Activated CD8-positive, alpha-beta T cell treated with anti-CD3 and anti-CD28 coated beads for 36 hours (primary cell): ENCODE measurements at regions not wholly inside any gene's neighbourhood (a gene's known extent, or its start where the extent isn't known, plus 50 kb on each side); places are given as distances from the start of the nearest gene placed in this dataset.

ENCODE experiments used
- ATAC-seq: fragments of 200-7000 bp; cut with Tn5 transposase; one replicate; pipeline ENCODE4 v1.10.0; 2021; ENCODE audit warnings: mild to moderate bottlenecking, moderate library complexity
- CTCF ChIA-PET: fragments of 350-600 bp; sonication (Branson Sonifier 250); formaldehyde crosslinking; loops from one replicate; lab custom pipeline; 2021; ENCODE audit warnings: antibody characterized with exemption; lab: Charles Lee
- POLR2A ChIA-PET: fragments of 350-600 bp; sonication (Branson Sonifier 250); formaldehyde crosslinking; loops from one replicate; lab custom pipeline; 2021; ENCODE audit warnings: antibody characterized with exemption; lab: Charles Lee
- DNase-seq: peaks from one replicate; pipeline ENCODE4 v3.0.0-alpha.2; 2020
- H3K27ac Mint-ChIP-seq: one replicate; pipeline ENCODE4 v1.8.0; 2021; ENCODE audit warnings: mild to moderate bottlenecking, mixed read lengths
- H3K27me3 Mint-ChIP-seq: one replicate; pipeline ENCODE4 v1.8.0; 2021; ENCODE audit warnings: mixed read lengths
- H3K36me3 Mint-ChIP-seq: one replicate; pipeline ENCODE4 v1.8.0; 2021; ENCODE audit warnings: low read depth, mixed read lengths
- H3K4me1 Mint-ChIP-seq: one replicate; pipeline ENCODE4 v1.8.0; 2021; ENCODE audit warnings: low read depth, mixed read lengths
- H3K4me3 Mint-ChIP-seq: one replicate; pipeline ENCODE4 v1.8.0; 2021; ENCODE audit warnings: mild to moderate bottlenecking, moderate library complexity, mixed read lengths
- H3K9me3 Mint-ChIP-seq: one replicate; pipeline ENCODE4 v1.8.0; 2021; ENCODE audit warnings: mixed read lengths
- intact Hi-C: fragments of 100-400 bp; cut with micrococcal nuclease; formaldehyde crosslinking; loops from one replicate; pipeline ENCODE4 v1.10.0; 2022
- TF ChIP-seq, protein P1 (sequence below): fragments of 200-600 bp; IDR thresholded peaks from one replicate; pipeline ENCODE4 v1.8.0; 2022; ENCODE audit warnings: antibody characterized with exemption, mild to moderate bottlenecking

DNA sequence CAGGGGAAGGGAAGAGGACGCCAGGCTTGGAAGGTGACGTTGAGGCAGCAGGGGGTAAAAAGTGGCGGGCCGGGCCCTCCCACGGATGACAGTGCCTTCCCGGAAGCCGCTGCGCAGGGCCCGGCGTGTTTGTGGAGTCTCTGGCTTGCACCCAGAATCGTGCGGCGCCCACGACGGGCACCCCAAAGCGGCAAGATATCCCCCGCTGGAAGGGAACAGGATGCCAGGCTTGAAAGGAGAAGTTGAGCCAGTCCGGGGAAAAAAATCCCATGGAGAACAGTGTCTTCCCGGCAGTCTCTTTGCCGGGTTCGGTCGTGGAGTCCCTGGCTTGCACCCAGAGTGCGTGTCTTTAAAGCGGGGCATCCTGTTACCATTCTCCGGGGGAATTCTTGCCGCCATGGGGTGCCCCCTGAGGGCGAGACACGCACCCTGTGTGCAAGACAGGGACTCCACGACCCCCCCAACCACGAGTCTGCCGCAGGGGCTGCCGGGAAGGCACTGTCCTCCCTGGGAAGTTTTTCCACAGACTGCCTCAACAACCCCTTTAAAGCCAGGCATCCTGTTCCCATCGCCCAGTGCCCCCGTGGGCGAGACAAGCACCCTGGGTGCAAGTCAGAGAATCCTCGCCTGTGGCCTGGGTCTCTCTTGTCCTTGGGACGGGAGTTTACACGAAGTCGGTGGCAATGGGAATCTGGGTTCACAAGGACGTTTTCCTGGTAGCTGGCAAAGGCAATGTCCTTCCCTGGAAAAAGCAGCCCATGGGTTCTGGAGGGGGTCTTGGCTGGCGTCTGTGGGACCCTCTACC is 156.1 kb upstream of the ALG10B start:
- Mint-ChIP-seq H3K27me3 (no peaks in the 10 kb centered on the region), H3K4me3 (no peak overlapping the region), H3K9me3 (peaks cover 1% of the 10 kb centered on the region), H3K4me1 (no peaks in the 10 kb centered on the region), H3K36me3 (no peaks in the 10 kb centered on the region), H3K27ac (no peak overlapping the region)
- TF ChIP-seq, protein P1, sequence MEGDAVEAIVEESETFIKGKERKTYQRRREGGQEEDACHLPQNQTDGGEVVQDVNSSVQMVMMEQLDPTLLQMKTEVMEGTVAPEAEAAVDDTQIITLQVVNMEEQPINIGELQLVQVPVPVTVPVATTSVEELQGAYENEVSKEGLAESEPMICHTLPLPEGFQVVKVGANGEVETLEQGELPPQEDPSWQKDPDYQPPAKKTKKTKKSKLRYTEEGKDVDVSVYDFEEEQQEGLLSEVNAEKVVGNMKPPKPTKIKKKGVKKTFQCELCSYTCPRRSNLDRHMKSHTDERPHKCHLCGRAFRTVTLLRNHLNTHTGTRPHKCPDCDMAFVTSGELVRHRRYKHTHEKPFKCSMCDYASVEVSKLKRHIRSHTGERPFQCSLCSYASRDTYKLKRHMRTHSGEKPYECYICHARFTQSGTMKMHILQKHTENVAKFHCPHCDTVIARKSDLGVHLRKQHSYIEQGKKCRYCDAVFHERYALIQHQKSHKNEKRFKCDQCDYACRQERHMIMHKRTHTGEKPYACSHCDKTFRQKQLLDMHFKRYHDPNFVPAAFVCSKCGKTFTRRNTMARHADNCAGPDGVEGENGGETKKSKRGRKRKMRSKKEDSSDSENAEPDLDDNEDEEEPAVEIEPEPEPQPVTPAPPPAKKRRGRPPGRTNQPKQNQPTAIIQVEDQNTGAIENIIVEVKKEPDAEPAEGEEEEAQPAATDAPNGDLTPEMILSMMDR: no peak
- POLR2A ChIA-PET: no interaction called here
- ATAC-seq: no peak
- intact Hi-C loops: no loop called here
- DNase-seq: no peak
- CTCF ChIA-PET: no interaction called here

DNA sequence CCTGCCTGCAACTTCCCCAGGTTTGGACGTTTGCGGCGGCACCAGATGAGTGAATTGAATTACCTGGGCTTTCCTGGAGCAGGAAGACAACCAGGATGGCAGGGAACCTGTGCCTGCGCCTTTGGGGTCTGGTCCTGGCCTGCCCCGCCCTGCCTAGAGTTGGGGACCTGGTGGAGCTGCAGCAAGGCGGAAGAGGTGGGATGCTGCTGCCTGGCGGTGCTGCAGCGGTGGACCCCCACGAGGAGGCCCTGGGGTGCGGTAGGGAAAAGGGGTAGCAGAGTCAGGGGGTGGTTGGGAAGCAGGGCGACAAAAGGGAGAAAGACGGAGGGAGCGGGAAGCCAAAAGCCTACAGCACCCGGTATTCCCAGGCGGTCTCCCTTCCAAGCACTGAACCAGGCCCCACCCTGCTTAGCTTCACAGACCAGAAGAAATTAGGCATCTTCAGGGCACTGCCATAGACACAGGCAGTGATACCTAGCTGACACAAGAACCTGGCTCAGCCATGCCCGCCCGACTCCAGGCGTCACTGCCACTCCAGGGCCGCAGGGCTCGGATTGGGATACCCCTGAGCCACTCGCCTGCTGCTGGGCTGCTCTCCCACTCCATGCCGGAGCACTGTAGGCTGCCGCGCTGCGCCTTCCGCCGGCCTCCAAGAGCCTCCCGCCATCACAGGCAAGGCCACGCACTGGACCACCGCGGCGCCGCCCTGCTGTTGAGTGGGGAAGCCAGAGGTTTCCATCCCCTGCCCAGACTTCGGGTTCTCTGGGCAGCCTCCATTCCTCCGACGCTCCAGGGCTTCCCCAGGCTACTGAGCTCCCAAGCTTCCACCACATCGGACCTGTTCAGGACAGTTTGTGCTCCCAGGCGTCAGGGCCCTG is 155.2 kb upstream of the ALG10B start:
- no peak for DNase-seq
- H3K27me3 Mint-ChIP-seq: no peaks in the 10 kb centered on the region
- H3K36me3 Mint-ChIP-seq: no peaks in the 10 kb centered on the region
- intact Hi-C loops: no loop called here
- no peaks in the 10 kb centered on the region for H3K4me1 Mint-ChIP-seq
- ATAC-seq: no peak
- H3K4me3 Mint-ChIP-seq: no peak overlapping the region
- H3K9me3 Mint-ChIP-seq: peaks cover 1% of the 10 kb centered on the region
- ChIA-PET POLR2A (no interaction called here), CTCF (no interaction called here)
- TF ChIP-seq, protein P1: no peak
- no peak overlapping the region for H3K27ac Mint-ChIP-seq

DNA sequence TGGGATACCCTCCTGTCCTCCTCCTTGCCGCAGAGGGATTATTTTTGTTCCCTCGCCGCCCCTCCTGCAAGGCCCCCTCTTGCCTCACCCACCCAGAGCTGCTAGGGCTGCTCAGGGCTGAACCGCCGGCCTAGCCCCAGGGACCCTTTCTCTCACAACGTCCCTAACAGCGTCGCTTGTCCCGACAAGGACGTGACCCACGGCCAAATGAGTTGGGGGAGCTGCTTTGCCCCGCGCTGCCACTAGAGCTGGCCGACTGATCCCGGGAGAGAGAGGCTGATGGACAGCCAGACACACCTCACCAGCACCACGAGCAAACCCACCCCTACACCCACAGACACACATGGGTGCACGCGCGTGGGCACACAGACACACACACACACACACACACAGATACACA is 154.6 kb upstream of the ALG10B start:
- intact Hi-C loops: no loop called here
- DNase-seq (no peak), ATAC-seq (no peak)
- no peaks in the 10 kb centered on the region for H3K36me3 Mint-ChIP-seq
- CTCF ChIA-PET: no interaction called here
- H3K4me1 Mint-ChIP-seq: no peaks in the 10 kb centered on the region
- H3K27me3 Mint-ChIP-seq: no peaks in the 10 kb centered on the region
- no peak overlapping the region for H3K4me3 Mint-ChIP-seq
- H3K27ac Mint-ChIP-seq: no peak overlapping the region
- H3K9me3 Mint-ChIP-seq: peaks cover 1% of the 10 kb centered on the region
- POLR2A ChIA-PET: no interaction called here
- TF ChIP-seq, protein P1: no peak

DNA sequence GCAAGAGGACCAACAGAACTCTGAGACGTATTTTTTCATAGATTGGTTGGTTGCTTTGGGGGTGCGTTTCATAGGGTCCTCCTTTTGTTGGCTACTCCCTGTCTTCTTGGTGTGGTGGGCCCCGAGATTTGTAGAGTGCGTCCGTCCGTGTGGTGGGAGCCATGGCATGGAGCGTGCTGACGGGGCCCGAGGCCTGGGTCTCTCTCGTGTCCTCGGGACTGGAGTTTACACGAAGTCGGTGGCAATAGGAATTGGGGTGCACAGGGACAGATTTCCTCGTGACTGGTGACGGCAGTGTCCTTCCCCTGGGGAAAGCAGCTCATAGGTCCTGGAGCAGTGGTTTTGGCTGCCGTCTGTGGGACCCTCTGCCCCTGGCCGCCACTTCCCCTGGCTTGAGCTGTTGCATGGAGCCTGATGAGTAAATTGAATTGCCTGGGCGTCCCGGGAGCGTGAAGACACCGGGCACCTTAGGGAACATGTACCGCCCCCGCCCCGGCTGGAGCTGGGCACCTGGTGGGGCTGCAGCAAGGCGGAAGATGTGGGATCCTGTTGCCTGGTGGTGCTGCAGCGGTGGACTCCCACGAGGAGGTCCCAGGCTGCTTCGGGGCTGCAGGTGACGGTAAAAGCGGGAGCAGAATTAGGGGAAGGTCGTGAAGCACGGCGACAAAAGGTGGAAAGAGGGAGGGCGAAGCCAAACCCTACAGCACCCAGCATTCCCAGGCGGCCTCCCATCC is 153.7 kb upstream of the ALG10B start:
- intact Hi-C loops: no loop called here
- no peaks in the 10 kb centered on the region for H3K27me3 Mint-ChIP-seq
- no peak overlapping the region for H3K4me3 Mint-ChIP-seq
- CTCF ChIA-PET: no interaction called here
- no peaks in the 10 kb centered on the region for H3K4me1 Mint-ChIP-seq
- POLR2A ChIA-PET: interaction anchor here (0.6 kb wide), 1 partner anchor 483 kb away, joined by 3 read pairs; no protein-coding TSS in a partner anchor
- DNase-seq (no peak), ATAC-seq (no peak)
- H3K36me3 Mint-ChIP-seq: no peaks in the 10 kb centered on the region
- no peak overlapping the region for H3K27ac Mint-ChIP-seq
- TF ChIP-seq, protein P1: no peak
- H3K9me3 Mint-ChIP-seq: peaks cover 1% of the 10 kb centered on the region
